Glutamatergic neuron (in vitro differentiated cells): ENCODE measurements at regions not wholly inside any gene's neighbourhood (a gene's known extent, or its start where the extent isn't known, plus 50 kb on each side); places are given as distances from the start of the nearest gene placed in this dataset.

ENCODE experiments used
- DNase-seq: peaks from one replicate; pipeline ENCODE4 v3.0.0; 2022
- H3K27ac Mint-ChIP-seq: one replicate; pipeline ENCODE4 v1.8.0; 2020; ENCODE audit warnings: mild to moderate bottlenecking, mixed read lengths, inconsistent platforms; ENCODE audit not compliant: unreplicated experiment
- H3K27me3 Mint-ChIP-seq: one replicate; pipeline ENCODE4 v1.8.0; 2020; ENCODE audit warnings: mild to moderate bottlenecking, moderate library complexity, mixed read lengths, inconsistent platforms; ENCODE audit not compliant: unreplicated experiment
- H3K36me3 Mint-ChIP-seq: one replicate; pipeline ENCODE4 v1.8.0; 2020; ENCODE audit warnings: mild to moderate bottlenecking, mixed read lengths, inconsistent platforms; ENCODE audit not compliant: unreplicated experiment
- H3K4me1 Mint-ChIP-seq: one replicate; pipeline ENCODE4 v1.8.0; 2020; ENCODE audit warnings: mild to moderate bottlenecking, low read depth, mixed read lengths, inconsistent platforms; ENCODE audit not compliant: unreplicated experiment
- H3K4me3 Mint-ChIP-seq: one replicate; pipeline ENCODE4 v1.8.0; 2020; ENCODE audit warnings: mild to moderate bottlenecking, mixed read lengths, inconsistent platforms; ENCODE audit not compliant: unreplicated experiment
- H3K9me3 Mint-ChIP-seq: one replicate; pipeline ENCODE4 v1.8.0; 2020; ENCODE audit warnings: mild to moderate bottlenecking, moderate library complexity, mixed read lengths, inconsistent platforms; ENCODE audit not compliant: unreplicated experiment
- TF ChIP-seq, protein P1 (sequence below): fragments of 200-600 bp; sonication (generic); IDR thresholded peaks from one replicate; pipeline ENCODE4 v1.5.0; 2021; ENCODE audit not compliant: partially characterized antibody, unreplicated experiment

DNA sequence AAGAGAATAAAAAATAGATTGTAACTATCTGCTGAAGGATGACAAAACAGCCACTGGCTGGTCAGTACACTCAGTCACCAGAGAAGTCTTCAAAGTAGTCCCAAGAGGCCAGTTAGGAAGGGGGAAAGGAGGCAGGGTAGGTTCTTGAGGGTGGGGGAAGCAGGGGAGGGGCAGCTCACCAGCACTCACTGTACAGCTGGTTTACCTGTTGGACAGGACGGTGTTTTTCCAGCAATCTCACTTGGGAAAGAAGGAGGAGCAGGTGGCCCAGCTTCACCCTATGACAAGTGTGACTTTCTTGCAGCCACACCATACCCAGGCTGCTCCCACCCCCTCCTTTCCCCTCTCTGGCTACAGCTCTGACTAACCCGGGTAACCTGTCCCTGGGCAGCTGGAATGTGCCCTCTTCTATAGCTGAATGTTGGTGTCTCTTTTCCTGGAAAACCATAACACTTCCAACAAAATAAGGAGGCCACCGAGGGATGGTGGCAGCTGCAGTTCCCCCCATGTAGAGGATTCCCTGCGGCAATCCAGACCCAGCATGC lies 203.4 kb upstream of the NSMCE3 start:
- TF ChIP-seq, protein P1, sequence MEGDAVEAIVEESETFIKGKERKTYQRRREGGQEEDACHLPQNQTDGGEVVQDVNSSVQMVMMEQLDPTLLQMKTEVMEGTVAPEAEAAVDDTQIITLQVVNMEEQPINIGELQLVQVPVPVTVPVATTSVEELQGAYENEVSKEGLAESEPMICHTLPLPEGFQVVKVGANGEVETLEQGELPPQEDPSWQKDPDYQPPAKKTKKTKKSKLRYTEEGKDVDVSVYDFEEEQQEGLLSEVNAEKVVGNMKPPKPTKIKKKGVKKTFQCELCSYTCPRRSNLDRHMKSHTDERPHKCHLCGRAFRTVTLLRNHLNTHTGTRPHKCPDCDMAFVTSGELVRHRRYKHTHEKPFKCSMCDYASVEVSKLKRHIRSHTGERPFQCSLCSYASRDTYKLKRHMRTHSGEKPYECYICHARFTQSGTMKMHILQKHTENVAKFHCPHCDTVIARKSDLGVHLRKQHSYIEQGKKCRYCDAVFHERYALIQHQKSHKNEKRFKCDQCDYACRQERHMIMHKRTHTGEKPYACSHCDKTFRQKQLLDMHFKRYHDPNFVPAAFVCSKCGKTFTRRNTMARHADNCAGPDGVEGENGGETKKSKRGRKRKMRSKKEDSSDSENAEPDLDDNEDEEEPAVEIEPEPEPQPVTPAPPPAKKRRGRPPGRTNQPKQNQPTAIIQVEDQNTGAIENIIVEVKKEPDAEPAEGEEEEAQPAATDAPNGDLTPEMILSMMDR, result no peak
- Mint-ChIP-seq H3K27ac (no peak overlapping the region), H3K27me3 (peaks cover 4% of the 10 kb centered on the region), H3K36me3 (no peaks in the 10 kb centered on the region), H3K9me3 (peaks cover 5% of the 10 kb centered on the region), H3K4me3 (no peak overlapping the region), H3K4me1 (peaks cover 12% of the 10 kb centered on the region)
- no peak for DNase-seq

DNA sequence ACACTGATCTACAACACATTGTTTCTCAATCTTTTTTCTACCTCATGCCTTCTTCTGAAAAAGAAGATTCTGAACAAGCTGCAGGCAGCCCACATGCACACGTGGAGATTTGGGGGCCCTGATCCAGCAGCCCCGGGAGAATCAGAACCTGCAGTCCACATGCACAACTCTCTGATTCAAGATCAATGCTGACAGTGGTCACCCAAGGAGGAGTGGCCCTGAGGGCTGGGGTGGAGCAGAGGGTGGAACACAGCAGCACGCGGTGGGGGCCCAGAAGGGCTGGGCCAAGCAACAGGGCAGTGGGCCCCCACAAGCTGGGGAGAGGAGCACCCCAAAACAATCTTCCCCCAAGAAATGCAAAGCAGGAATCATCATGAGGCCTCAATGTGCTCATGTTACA lies 202.1 kb upstream of the NSMCE3 start:
- H3K4me1 Mint-ChIP-seq, result peaks cover 12% of the 10 kb centered on the region
- H3K27ac Mint-ChIP-seq, result no peak overlapping the region
- no peak overlapping the region for H3K4me3 Mint-ChIP-seq
- H3K27me3 Mint-ChIP-seq, result peaks cover 4% of the 10 kb centered on the region
- TF ChIP-seq, protein P1, result no peak
- DNase-seq, result no peak
- no peaks in the 10 kb centered on the region for H3K36me3 Mint-ChIP-seq
- H3K9me3 Mint-ChIP-seq, result peaks cover 5% of the 10 kb centered on the region

DNA sequence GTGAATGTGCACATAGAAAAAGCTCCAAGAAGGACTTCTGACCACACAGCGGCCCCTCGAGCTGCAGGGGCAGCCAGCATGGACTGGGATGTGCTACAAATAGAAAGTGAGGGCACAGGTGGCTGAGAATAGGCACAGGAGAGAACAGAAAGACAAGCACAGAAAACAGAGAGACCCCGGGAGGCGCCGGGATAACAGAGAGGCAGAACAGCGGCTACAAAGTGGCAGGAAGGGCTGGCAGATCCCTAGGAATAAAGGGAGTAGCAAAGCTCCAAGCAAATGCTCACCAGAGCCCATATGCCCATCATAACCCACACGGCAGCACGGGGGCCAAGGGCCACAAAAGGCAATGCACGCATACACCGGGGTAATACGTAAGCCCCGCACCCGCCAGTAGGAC lies 201.7 kb upstream of the NSMCE3 start:
- Mint-ChIP-seq H3K27ac (no peak overlapping the region), H3K27me3 (peaks cover 4% of the 10 kb centered on the region), H3K36me3 (no peaks in the 10 kb centered on the region), H3K9me3 (peaks cover 5% of the 10 kb centered on the region), H3K4me1 (peaks cover 12% of the 10 kb centered on the region), H3K4me3 (no peak overlapping the region)
- DNase-seq, result no peak
- TF ChIP-seq, protein P1, result no peak

DNA sequence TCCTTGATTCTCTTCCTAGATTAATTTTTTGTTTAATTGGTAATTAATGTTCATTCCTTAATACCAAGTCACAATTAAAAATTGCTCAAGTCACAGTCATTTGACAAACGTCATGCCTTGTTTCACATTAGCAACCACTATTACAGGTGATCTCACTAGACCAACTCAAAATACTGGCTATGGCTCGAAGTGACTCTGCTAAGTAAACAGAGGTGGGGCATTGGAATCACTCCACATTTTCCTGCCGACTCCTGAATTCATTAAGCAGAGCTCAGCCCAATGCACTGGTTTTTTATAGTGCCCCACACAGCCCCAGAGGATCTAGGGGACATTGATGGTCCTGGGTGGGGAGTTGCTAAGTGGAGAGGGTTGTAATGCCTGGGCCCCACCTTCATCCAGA lies 201.2 kb upstream of the NSMCE3 start:
- Mint-ChIP-seq H3K27ac (no peak overlapping the region), H3K9me3 (peaks cover 8% of the 10 kb centered on the region), H3K4me3 (no peak overlapping the region), H3K4me1 (peaks cover 14% of the 10 kb centered on the region), H3K36me3 (no peaks in the 10 kb centered on the region), H3K27me3 (peaks cover 4% of the 10 kb centered on the region)
- no peak for DNase-seq
- TF ChIP-seq, protein P1, result no peak

DNA sequence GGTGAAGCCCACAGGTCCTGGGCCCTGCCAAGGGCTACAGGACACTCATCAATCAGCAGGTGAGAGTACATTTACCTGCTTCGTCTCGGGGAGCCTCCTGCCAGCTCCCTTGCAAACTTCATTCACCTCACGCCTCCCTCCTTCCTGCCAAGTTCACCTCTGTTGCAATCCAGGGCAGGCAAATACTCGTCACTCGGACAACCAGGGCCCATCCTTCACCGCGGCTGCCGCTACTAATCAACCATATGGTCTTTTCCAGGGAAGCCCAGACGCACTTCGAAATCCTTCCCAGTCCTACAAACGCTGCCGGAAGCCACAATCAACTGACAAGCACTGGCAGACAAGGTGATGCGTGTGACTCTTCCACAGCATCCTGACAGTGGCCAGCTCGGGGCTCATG lies 200.7 kb upstream of the NSMCE3 start:
- peaks cover 14% of the 10 kb centered on the region for H3K4me1 Mint-ChIP-seq
- H3K9me3 Mint-ChIP-seq, result peaks cover 9% of the 10 kb centered on the region
- no peaks in the 10 kb centered on the region for H3K36me3 Mint-ChIP-seq
- H3K4me3 Mint-ChIP-seq, result no peak overlapping the region
- peaks cover 4% of the 10 kb centered on the region for H3K27me3 Mint-ChIP-seq
- TF ChIP-seq, protein P1, result no peak
- H3K27ac Mint-ChIP-seq, result no peak overlapping the region
- DNase-seq, result no peak
